OCI-LY1 (cell line): ENCODE measurements at regions not wholly inside any gene's neighbourhood (a gene's known extent, or its start where the extent isn't known, plus 50 kb on each side); places are given as distances from the start of the nearest gene placed in this dataset.

Experiments
- H2AFZ ChIP-seq: fragments of 200-600 bp; sonication (generic), shearing (Covaris generic); 2 replicates; pipeline ENCODE4 v1.6.0; 2014; ENCODE audit warnings: antibody characterized with exemption, mild to moderate bottlenecking, low read length
- H3F3A ChIP-seq: fragments of 200-600 bp; sonication (generic), shearing (Covaris generic); 2 replicates; pipeline ENCODE4 v1.6.0; 2014; ENCODE audit warnings: mild to moderate bottlenecking, antibody characterized with exemption, low read length, moderate library complexity; ENCODE audit not compliant: insufficient read depth
- H3K27ac ChIP-seq: fragments of 200-600 bp; sonication (generic); 2 replicates; pipeline ENCODE4 v1.5.1; 2014; ENCODE audit warnings: low read length, mixed run types, mild to moderate bottlenecking, low read depth; ENCODE audit not compliant: poor library complexity, severe bottlenecking
- H3K27me3 ChIP-seq: fragments of 200-600 bp; sonication (generic); 2 replicates; pipeline ENCODE4 v1.6.0; 2014; ENCODE audit warnings: antibody characterized with exemption, mild to moderate bottlenecking, low read length, moderate library complexity; ENCODE audit not compliant: insufficient read depth
- H3K36me3 ChIP-seq: fragments of 200-600 bp; sonication (generic); 2 replicates; pipeline ENCODE4 v1.6.1; 2014; ENCODE audit warnings: mild to moderate bottlenecking, antibody characterized with exemption, low read length, moderate library complexity, mixed read lengths; ENCODE audit not compliant: insufficient read depth
- H3K4me1 ChIP-seq: fragments of 200-600 bp; sonication (generic); 2 replicates; pipeline ENCODE4 v1.5.1; 2014; ENCODE audit warnings: mild to moderate bottlenecking, low read length, moderate library complexity; ENCODE audit not compliant: insufficient read depth, severe bottlenecking
- H3K4me2 ChIP-seq: fragments of 200-600 bp; sonication (generic), shearing (Covaris generic); 2 replicates; pipeline ENCODE4 v1.6.1; 2014; ENCODE audit warnings: low read length
- H3K4me3 ChIP-seq: fragments of 200-600 bp; sonication (generic); 2 replicates; pipeline ENCODE4 v1.5.1; 2014; ENCODE audit warnings: low read length, low read depth, mild to moderate bottlenecking, mixed read lengths; ENCODE audit not compliant: poor library complexity, severe bottlenecking
- H3K79me2 ChIP-seq: fragments of 200-600 bp; shearing (Covaris generic); 2 replicates; pipeline ENCODE4 v1.6.1; 2016; ENCODE audit warnings: mixed run types, low read length, mixed read lengths; ENCODE audit not compliant: insufficient read depth
- H3K9ac ChIP-seq: fragments of 200-600 bp; sonication (generic), shearing (Covaris generic); 2 replicates; pipeline ENCODE4 v1.6.1; 2014; ENCODE audit warnings: mild to moderate bottlenecking, low read length, mixed read lengths
- H3K9me2 ChIP-seq: fragments of 200-600 bp; sonication (generic), shearing (Covaris generic); 2 replicates; pipeline ENCODE4 v1.6.1; 2014; ENCODE audit warnings: low read depth, mild to moderate bottlenecking, low read length, mixed read lengths
- H3K9me3 ChIP-seq: fragments of 200-600 bp; shearing (Covaris generic); 2 replicates; pipeline ENCODE4 v1.6.1; 2014; ENCODE audit warnings: low read length, mixed read lengths
- H4K20me1 ChIP-seq: fragments of 200-600 bp; sonication (generic), shearing (Covaris generic); 2 replicates; pipeline ENCODE4 v1.6.0; 2016; ENCODE audit warnings: mild to moderate bottlenecking, low read length; ENCODE audit not compliant: insufficient read depth
- CTCF ChIP-seq: fragments of 200-600 bp; sonication (generic), shearing (Covaris generic); IDR thresholded peaks from 2 replicates; pipeline ENCODE4 v1.5.1; 2017; ENCODE audit warnings: mild to moderate bottlenecking, antibody characterized with exemption, low read length, moderate library complexity, mixed read lengths
- EZH2 ChIP-seq: fragments of 200-600 bp; sonication (generic), shearing (Covaris generic); IDR thresholded peaks from 2 replicates; pipeline ENCODE4 v1.8.0; 2017; ENCODE audit warnings: borderline replicate concordance, mixed run types, mild to moderate bottlenecking, antibody characterized with exemption, low read length, moderate library complexity, mixed read lengths

DNA sequence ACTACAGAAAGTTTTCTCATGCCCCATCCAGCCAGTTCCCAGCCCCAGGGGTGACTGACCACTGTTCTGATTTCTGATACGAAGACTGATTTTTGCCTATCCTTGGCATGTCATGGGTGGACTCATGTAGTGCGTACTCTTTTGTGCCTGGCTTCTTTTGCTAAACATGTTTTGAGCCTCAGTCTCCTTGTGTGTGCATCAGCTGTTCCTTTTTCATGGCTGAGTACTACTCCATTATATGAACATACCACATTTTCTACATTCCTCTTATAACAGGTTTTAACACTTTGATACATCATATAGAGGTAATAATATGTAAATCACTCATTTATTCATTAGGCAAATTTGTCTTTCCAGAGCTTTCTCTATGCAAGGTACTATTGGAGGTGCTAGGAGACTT, 126.7 kb downstream of the ANAPC4 start:
- Histone ChIP-seq H3K9ac (no peak overlapping the region), H3K4me3 (no peak overlapping the region), H3K79me2 (no peaks in the 10 kb centered on the region), H3K9me3 (no peaks in the 10 kb centered on the region), H3K9me2 (no peaks in the 10 kb centered on the region), H3K27me3 (no peaks in the 10 kb centered on the region), H3K4me1 (no peaks in the 10 kb centered on the region), H3F3A (no peaks in the 10 kb centered on the region), H4K20me1 (no peaks in the 10 kb centered on the region), H3K27ac (no peak overlapping the region), H2AFZ (no peak overlapping the region), H3K4me2 (no peak overlapping the region), H3K36me3 (no peaks in the 10 kb centered on the region)
- TF ChIP-seq CTCF (no peak), EZH2 (no peak)

GRCh38 chr4:25504932-25505636, 128.0 kb downstream of the ANAPC4 start:
- no peaks in the 10 kb centered on the region for H4K20me1 ChIP-seq
- no peak overlapping the region for H2AFZ ChIP-seq
- H3K27ac ChIP-seq, result no peak overlapping the region
- H3K9me2 ChIP-seq, result no peaks in the 10 kb centered on the region
- no peaks in the 10 kb centered on the region for H3K27me3 ChIP-seq
- H3K4me1 ChIP-seq, result no peaks in the 10 kb centered on the region
- no peaks in the 10 kb centered on the region for H3K79me2 ChIP-seq
- H3K4me2 ChIP-seq, result no peak overlapping the region
- no peak overlapping the region for H3K4me3 ChIP-seq
- no peak overlapping the region for H3K9ac ChIP-seq
- H3F3A ChIP-seq, result no peaks in the 10 kb centered on the region
- no peaks in the 10 kb centered on the region for H3K36me3 ChIP-seq
- TF ChIP-seq CTCF (no peak), EZH2 (no peak)
- H3K9me3 ChIP-seq, result no peaks in the 10 kb centered on the region

DNA sequence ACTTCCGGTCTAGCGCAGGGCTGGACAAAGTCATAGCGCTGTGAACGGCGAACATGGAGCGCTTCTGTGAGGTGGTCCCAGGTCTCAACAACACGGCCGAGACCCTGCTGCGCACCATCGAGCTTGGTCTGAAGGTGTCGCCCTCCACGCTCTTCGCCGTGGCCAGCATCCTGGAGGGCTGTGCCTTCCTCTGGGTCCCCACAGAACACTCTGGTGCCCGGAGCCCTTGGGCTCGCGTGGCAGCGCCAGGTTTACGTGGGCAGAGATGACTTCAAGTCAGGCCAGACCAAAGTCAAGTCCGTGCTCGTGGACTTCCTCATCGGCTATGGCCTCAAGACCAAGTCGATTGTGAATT, 128.6 kb downstream of the ANAPC4 start:
- Histone ChIP-seq H3K9ac (no peak overlapping the region), H3K9me3 (no peaks in the 10 kb centered on the region), H3K4me1 (no peaks in the 10 kb centered on the region), H3F3A (no peaks in the 10 kb centered on the region), H3K27me3 (no peaks in the 10 kb centered on the region), H3K9me2 (no peaks in the 10 kb centered on the region), H3K36me3 (no peaks in the 10 kb centered on the region), H3K79me2 (no peaks in the 10 kb centered on the region), H3K27ac (no peak overlapping the region), H3K4me3 (no peak overlapping the region), H3K4me2 (no peak overlapping the region), H2AFZ (no peak overlapping the region), H4K20me1 (no peaks in the 10 kb centered on the region)
- TF ChIP-seq CTCF, result no peak
- TF ChIP-seq EZH2, result no peak
